T47D (cell line): ENCODE measurements at regions not wholly inside any gene's neighbourhood (a gene's known extent, or its start where the extent isn't known, plus 50 kb on each side); places are given as distances from the start of the nearest gene placed in this dataset.

Source experiments
- DNase-seq, 2 experiments: peaks; one replicate each; pipeline versions ENCODE4 v3.0.0 to v3.0.0-alpha.2; 2011 to 2012; ENCODE audit warnings: low read depth in 1 of 2, low spot score in 1 of 2
- JUND ChIP-seq: IDR thresholded peaks from 2 replicates; pipeline ENCODE4 v1.6.1; 2012; ENCODE audit warnings: low read depth
- in situ Hi-C: cut with HindIII; loops from 2 replicates; pipeline ENCODE4 v1.10.0; 2016; ENCODE audit warnings: low sequenced_read_pairs, low pct_unique_long_range_greater_than_20kb

DNA sequence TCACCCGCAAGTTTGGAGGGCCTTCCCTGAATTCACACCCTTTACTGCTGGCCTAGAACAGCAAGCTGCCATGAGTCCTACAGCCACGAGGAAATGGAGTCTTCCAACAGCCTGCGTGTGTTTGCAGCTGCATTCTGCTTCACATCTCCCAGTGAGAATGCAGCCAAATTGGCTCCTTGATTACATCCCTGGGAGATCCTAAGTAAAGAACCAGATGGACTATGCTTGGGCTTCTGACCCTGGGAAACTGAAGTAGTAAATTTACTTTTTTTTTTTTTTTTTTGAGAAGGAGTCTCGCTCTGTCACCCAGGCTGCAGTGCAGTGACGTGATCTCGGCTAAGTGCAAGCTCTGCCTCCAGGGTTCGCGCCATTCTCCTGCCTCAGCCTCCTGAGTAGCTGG, 617.0 kb upstream of the CDH18 start:
- in situ Hi-C loops: no loop called here
- peak in 1 of 2 experiments; percentile 6 for DNase-seq
- no peak for TF ChIP-seq JUND

DNA sequence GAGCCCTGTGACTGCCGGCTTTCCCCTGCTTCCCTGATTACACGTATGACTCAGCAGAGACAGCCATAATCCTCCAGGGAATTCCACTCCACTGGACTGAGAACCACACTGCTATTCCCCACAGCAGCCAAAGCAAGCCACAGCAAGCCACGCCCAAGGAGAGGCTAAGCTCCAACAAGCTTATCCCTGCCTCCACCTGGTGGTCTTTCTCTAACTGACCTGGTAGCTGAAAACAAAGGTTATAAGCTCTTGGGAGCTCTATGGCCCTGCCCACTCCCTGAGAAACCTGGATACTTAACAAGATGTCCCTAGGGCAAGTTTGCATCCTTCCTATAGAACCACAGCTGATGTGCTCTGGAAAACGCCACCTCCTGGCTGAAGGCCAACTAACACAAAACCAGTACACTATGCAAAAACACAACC, 613.7 kb upstream of the CDH18 start:
- in situ Hi-C loops: no loop called here
- DNase-seq: peak in 1 of 2 experiments; percentile 25
- no peak for TF ChIP-seq JUND

GRCh38 chr5:20590356-20590755, 602.4 kb upstream of the CDH18 start:
- no peak for TF ChIP-seq JUND
- in situ Hi-C loops: no loop called here
- DNase-seq: no peak

DNA sequence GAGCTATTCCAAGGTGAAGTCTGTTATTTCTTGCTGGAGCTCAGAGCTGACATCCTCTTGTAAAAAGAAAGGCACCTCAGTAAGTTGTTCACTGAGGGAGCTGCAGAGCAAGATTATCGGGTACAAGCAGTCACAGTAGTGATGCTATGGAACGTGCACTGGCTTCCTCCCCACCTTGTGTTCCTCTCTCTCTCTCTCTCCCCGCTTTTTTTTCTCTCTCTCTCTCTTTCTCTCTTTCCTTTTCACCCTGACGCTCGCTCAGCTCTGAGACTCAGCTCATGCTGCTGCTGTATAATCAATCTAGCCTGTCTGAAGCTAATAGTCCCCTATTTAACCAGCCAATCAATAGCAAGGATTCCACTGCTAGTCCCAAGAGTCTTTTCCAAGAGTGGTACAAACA, 587.6 kb upstream of the CDH18 start:
- in situ Hi-C loops: no loop called here
- DNase-seq: peak in 1 of 2 experiments; percentile 12
- TF ChIP-seq JUND: no peak

- no peak for DNase-seq
- TF ChIP-seq JUND: no peak
- in situ Hi-C loops: no loop called here
Measured at GRCh38 chr5:20574576-20574975, 586.6 kb upstream of the CDH18 start.

GRCh38 chr5:20572614-20573013, 584.6 kb upstream of the CDH18 start:
- no peak for TF ChIP-seq JUND
- in situ Hi-C loops: no loop called here
- no peak for DNase-seq

GRCh38 chr5:20570486-20570885, 582.5 kb upstream of the CDH18 start:
- TF ChIP-seq JUND: no peak
- no peak for DNase-seq
- in situ Hi-C loops: no loop called here

GRCh38 chr5:20562544-20562943, 574.5 kb upstream of the CDH18 start:
- in situ Hi-C loops: no loop called here
- no peak for DNase-seq
- TF ChIP-seq JUND: no peak

GRCh38 chr5:20559845-20560244, 571.8 kb upstream of the CDH18 start:
- no peak for TF ChIP-seq JUND
- DNase-seq: no peak
- in situ Hi-C loops: no loop called here

GRCh38 chr5:20556115-20556763, 568.2 kb upstream of the CDH18 start:
- DNase-seq: no peak
- in situ Hi-C loops: no loop called here
- TF ChIP-seq JUND: no peak

- in situ Hi-C loops: no loop called here
- no peak for TF ChIP-seq JUND
- DNase-seq: peak in 1 of 2 experiments; percentile 45
Measured at GRCh38 chr5:20555034-20555433, 567.0 kb upstream of the CDH18 start.

- in situ Hi-C loops: no loop called here
- DNase-seq: no peak
- TF ChIP-seq JUND: no peak
Measured at GRCh38 chr5:20554001-20554400, 566.0 kb upstream of the CDH18 start.

DNA sequence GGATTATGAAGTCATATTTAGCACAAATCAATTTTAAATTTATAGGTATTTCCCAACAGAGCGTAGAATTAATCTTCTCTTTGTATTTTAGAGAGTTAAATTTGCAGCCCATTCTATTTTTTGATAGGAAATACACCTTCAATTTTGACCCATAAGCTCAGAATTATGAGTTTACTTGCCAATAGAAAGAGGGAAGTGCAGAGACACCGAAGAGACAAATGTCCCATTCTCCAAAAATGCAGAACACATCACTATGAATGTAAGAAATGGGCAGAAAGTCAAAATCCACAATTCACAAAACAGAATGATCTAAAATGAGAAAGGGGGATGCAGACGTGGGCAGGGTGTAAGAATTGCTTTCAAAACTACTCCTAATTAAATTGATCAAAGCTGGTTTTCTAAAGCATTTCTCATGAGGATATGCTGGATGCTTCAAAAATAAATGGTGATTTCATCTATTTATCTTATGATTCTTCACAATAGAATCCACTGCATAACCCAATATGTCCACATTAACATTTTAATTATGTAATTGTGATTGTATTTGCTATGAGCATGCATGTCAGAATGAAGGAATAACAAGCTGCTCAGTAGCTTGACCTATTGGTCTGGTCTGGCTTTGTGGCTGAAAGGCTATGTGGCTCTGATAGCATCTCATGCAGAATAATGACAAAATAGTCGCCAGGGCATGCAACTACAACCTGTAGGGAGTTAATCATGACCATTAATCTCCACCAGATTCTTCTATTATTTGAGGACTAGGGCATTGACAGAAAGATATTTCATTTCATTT, 550.1 kb upstream of the CDH18 start:
- in situ Hi-C loops: no loop called here
- no peak for DNase-seq
- no peak for TF ChIP-seq JUND

GRCh38 chr5:20536813-20537212, 548.8 kb upstream of the CDH18 start:
- TF ChIP-seq JUND: no peak
- no peak for DNase-seq
- in situ Hi-C loops: no loop called here
